GM06990 (cell line): ENCODE measurements at regions not wholly inside any gene's neighbourhood (a gene's known extent, or its start where the extent isn't known, plus 50 kb on each side); places are given as distances from the start of the nearest gene placed in this dataset.

Source experiments
- DNase-seq: peaks from one replicate; pipeline ENCODE4 v3.0.0-alpha.2; 2011; ENCODE audit not compliant: insufficient read length; ENCODE audit errors: extremely low read depth
- H3K27me3 ChIP-seq: replicated peaks from 2 replicates; pipeline ENCODE4 v1.6.0; 2011; ENCODE audit warnings: low read length; ENCODE audit not compliant: control insufficient read depth, insufficient read depth
- H3K36me3 ChIP-seq: 2 replicates; pipeline ENCODE4 v1.5.1; 2011; ENCODE audit warnings: low read length; ENCODE audit not compliant: control insufficient read depth, insufficient read depth
- H3K4me3 ChIP-seq: replicated peaks from 2 replicates; pipeline ENCODE4 v1.5.1; 2011; ENCODE audit warnings: low read depth, mild to moderate bottlenecking, control low read depth, low read length
- TF ChIP-seq, protein P1 (sequence below): IDR thresholded peaks from 2 replicates; pipeline ENCODE4 v1.5.1; 2011; ENCODE audit warnings: low read length, control low read depth, mild to moderate bottlenecking, inconsistent platforms; ENCODE audit not compliant: insufficient read depth, poor library complexity, severe bottlenecking

DNA sequence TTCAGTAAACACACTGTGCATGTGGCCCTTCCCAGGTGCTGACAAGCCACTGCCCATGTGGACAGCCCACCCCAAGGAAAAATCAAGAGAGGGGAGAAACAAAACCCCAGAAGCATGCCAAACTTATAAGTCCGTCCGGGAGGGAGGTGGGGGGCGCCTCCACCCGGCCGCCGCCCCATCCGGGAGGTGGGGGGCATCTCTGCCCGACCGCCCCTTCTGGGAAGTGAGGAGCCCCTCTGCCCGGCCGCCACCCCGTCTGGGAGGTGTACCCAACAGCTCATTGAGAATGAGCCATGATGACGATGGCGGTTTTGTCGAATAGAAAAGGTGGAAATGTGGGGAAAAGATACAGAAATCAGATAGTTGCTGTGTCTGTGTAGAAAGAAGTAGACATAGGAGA lies 53.8 kb upstream of the C2CD4B start:
- H3K27me3 ChIP-seq: no peaks in the 10 kb centered on the region
- DNase-seq: no peak

DNA sequence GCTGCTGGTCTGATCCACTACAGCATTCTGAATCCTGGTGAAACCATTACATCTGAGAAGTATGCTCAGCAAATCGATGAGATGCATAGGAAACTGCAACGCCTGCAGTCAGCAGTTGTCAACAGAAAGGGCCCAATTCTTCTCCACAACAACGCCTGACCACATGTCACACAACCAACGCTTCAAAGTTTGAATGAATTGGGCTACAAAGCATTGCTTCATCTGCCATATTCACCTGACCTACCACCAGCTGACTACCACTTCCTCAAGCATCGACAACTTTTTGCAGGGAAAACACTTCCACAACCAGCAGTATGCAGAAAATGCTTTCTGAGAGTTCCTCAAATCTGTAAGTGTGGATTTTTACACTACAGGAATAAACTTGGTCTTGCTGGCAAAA lies 54.7 kb upstream of the C2CD4B start:
- DNase-seq: no peak
- Histone ChIP-seq H3K27me3 (no peaks in the 10 kb centered on the region), H3K4me3 (no peak overlapping the region), H3K36me3 (no peaks in the 10 kb centered on the region)
- TF ChIP-seq, protein P1, sequence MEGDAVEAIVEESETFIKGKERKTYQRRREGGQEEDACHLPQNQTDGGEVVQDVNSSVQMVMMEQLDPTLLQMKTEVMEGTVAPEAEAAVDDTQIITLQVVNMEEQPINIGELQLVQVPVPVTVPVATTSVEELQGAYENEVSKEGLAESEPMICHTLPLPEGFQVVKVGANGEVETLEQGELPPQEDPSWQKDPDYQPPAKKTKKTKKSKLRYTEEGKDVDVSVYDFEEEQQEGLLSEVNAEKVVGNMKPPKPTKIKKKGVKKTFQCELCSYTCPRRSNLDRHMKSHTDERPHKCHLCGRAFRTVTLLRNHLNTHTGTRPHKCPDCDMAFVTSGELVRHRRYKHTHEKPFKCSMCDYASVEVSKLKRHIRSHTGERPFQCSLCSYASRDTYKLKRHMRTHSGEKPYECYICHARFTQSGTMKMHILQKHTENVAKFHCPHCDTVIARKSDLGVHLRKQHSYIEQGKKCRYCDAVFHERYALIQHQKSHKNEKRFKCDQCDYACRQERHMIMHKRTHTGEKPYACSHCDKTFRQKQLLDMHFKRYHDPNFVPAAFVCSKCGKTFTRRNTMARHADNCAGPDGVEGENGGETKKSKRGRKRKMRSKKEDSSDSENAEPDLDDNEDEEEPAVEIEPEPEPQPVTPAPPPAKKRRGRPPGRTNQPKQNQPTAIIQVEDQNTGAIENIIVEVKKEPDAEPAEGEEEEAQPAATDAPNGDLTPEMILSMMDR: no peak

More for the DNA sequence above, 53.8 kb upstream of the C2CD4B start:
- Histone ChIP-seq H3K4me3 (no peak overlapping the region), H3K36me3 (no peaks in the 10 kb centered on the region)
- TF ChIP-seq, protein P1: no peak

DNA sequence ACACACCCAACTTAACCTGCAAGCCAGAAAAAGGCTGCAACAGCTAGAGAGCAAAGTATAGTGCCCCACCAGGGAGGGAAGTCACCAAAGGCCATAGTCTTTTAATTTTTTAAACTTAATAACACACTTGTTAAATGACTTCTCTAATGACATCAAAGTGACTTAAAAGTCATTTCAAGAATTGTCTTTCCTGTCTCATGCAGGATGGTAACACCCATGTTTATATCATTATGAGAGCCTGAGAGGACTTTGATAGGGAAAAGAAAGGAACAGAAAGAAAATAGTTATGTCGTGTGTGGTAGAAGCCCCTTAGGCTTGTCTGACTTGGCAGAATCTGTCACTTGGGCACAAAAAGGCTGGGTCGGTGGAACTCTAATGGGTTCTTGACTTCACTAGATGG lies 57.9 kb upstream of the C2CD4B start:
- Histone ChIP-seq H3K4me3 (no peak overlapping the region), H3K27me3 (no peaks in the 10 kb centered on the region), H3K36me3 (no peaks in the 10 kb centered on the region)
- TF ChIP-seq, protein P1: no peak
- DNase-seq: no peak

DNA sequence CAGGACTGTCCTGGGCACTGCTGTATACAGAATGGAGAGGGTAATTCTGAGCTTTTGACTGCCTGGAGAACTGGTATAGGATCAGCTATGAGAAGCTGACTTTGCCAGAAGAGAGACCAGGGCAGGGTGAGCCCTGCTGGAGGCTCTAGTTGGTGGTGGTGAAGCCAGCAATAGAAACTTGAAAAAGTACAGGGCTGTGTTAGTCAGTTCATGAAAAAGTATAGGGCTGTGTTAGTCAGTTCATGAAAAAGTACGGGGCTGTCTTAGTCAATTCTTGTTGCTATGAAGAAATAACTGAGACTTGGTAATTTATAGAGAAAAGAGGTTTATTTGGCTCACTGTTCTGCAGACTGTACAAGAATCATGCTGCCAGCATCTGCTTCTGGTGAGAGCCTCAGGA lies 63.5 kb upstream of the C2CD4B start:
- DNase-seq: no peak
- TF ChIP-seq, protein P1: no peak
- Histone ChIP-seq H3K4me3 (no peak overlapping the region), H3K36me3 (no peaks in the 10 kb centered on the region), H3K27me3 (no peaks in the 10 kb centered on the region)

DNA sequence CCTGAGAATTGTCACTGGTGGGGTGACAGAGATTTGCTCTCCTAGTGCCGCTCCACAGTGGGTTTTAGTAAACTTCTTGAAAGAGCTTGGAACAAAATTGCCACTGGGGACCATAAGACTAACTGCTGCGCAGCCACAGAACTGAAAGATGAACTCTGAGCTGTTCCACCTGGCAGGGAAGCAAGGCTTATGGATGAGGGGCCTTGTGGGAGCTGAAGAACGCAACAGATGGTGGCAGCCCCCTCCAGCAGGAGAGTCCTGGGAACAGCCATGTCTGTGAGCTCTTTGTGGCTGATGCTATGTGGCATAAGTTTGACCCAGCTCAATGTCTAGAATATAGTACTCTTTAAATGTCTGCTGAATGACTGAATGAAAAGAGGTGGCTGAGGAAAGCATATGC lies 66.8 kb upstream of the C2CD4B start:
- TF ChIP-seq, protein P1: no peak
- Histone ChIP-seq H3K36me3 (no peaks in the 10 kb centered on the region), H3K4me3 (no peak overlapping the region), H3K27me3 (no peaks in the 10 kb centered on the region)
- no peak for DNase-seq
